HepG2 (cell line): ENCODE measurements at regions not wholly inside any gene's neighbourhood (a gene's known extent, or its start where the extent isn't known, plus 50 kb on each side); places are given as distances from the start of the nearest gene placed in this dataset.

Source experiments
- ELF1 ChIP-seq: sonication (generic); formaldehyde crosslinking; IDR thresholded peaks from 2 replicates; pipeline ENCODE4 v1.4.0; 2020; ENCODE audit warnings: missing genetic modification reagents
- ELF3 ChIP-seq: IDR thresholded peaks from 2 replicates; pipeline ENCODE4 v1.6.1; 2016; ENCODE audit warnings: missing genetic modification reagents, missing compliant biosample characterization
- FOXP1 ChIP-seq, 2 experiments: fragments of 450-650 bp in 1 of 2; IDR thresholded peaks; 2 replicates each; pipeline ENCODE4 v1.6.1; 2017 to 2018; ENCODE audit warnings: antibody characterized with exemption in 1 of 2
- HIVEP1 ChIP-seq: sonication (generic); formaldehyde crosslinking; IDR thresholded peaks from 2 replicates; pipeline ENCODE4 v1.4.0; 2020; ENCODE audit warnings: mild to moderate bottlenecking, missing genetic modification reagents
- RCOR2 ChIP-seq: IDR thresholded peaks from 2 replicates; pipeline ENCODE4 v1.6.1; 2016; ENCODE audit warnings: missing biosample characterization, missing genetic modification reagents
- SALL1 ChIP-seq: sonication (generic); formaldehyde crosslinking; IDR thresholded peaks from 2 replicates; pipeline ENCODE4 v1.8.0; 2022; ENCODE audit warnings: mild to moderate bottlenecking, missing genetic modification reagents
- TFAP4 ChIP-seq: sonication (generic); IDR thresholded peaks from 2 replicates; pipeline ENCODE4 v1.6.1; 2016; ENCODE audit warnings: low read depth, borderline replicate concordance
- YEATS2 ChIP-seq: sonication (generic); formaldehyde crosslinking; IDR thresholded peaks from 2 replicates; pipeline ENCODE4 v1.4.0; 2020; ENCODE audit warnings: missing genetic modification reagents, borderline replicate concordance
- ZMYM2 ChIP-seq: sonication (generic); formaldehyde crosslinking; IDR thresholded peaks from 2 replicates; pipeline ENCODE4 v1.8.0; 2022; ENCODE audit warnings: mild to moderate bottlenecking, missing genetic modification reagents
- ZNF180 ChIP-seq: sonication (generic); formaldehyde crosslinking; IDR thresholded peaks from 2 replicates; pipeline ENCODE4 v1.4.0; 2020; ENCODE audit warnings: low read depth, missing genetic modification reagents, borderline replicate concordance
- ZNF280D ChIP-seq: sonication (generic); formaldehyde crosslinking; IDR thresholded peaks from 2 replicates; pipeline ENCODE4 v1.5.1; 2020; ENCODE audit warnings: mild to moderate bottlenecking, missing genetic modification reagents
- ZNF317 ChIP-seq: sonication (generic); formaldehyde crosslinking; IDR thresholded peaks from 2 replicates; pipeline ENCODE4 v1.5.0; 2020; ENCODE audit warnings: mild to moderate bottlenecking, missing genetic modification reagents
- ZNF326 ChIP-seq: sonication (generic); formaldehyde crosslinking; IDR thresholded peaks from 2 replicates; pipeline ENCODE4 v1.4.0; 2020; ENCODE audit warnings: missing genetic modification reagents, borderline replicate concordance
- ZNF556 ChIP-seq: sonication (generic); formaldehyde crosslinking; IDR thresholded peaks from 2 replicates; pipeline ENCODE4 v1.4.0; 2020; ENCODE audit warnings: mild to moderate bottlenecking, missing genetic modification reagents, borderline replicate concordance
- ZNF850 ChIP-seq: sonication (generic); formaldehyde crosslinking; conservative IDR thresholded peaks from 2 replicates; pipeline ENCODE4 v1.9.0; 2021; ENCODE audit warnings: mild to moderate bottlenecking, missing genetic modification reagents
- ZSCAN29 ChIP-seq: sonication (generic); formaldehyde crosslinking; conservative IDR thresholded peaks from 2 replicates; pipeline ENCODE4 v1.4.0; 2020; ENCODE audit warnings: mild to moderate bottlenecking, missing genetic modification reagents
- ZSCAN31 ChIP-seq: sonication (generic); formaldehyde crosslinking; IDR thresholded peaks from 2 replicates; pipeline ENCODE4 v1.5.0; 2020; ENCODE audit warnings: low read depth, mild to moderate bottlenecking, missing genetic modification reagents
- TF ChIP-seq, protein P1 (sequence below): sonication (generic); formaldehyde crosslinking; IDR thresholded peaks from 2 replicates; pipeline ENCODE4 v1.4.0; 2020; ENCODE audit warnings: missing genetic modification reagents
- TF ChIP-seq, protein P2 (sequence below): IDR thresholded peaks from 2 replicates; pipeline ENCODE4 v1.6.1; 2016; ENCODE audit warnings: missing compliant biosample characterization, missing genetic modification reagents, borderline replicate concordance
- TF ChIP-seq, protein P3 (sequence below): sonication (generic); formaldehyde crosslinking; IDR thresholded peaks from 2 replicates; pipeline ENCODE4 v1.8.0; 2022; ENCODE audit warnings: mild to moderate bottlenecking, missing genetic modification reagents, moderate library complexity

GRCh38 chr13:106683179-106683578, 115.2 kb upstream of the ARGLU1 start (continued):
- TF ChIP-seq, protein P1, sequence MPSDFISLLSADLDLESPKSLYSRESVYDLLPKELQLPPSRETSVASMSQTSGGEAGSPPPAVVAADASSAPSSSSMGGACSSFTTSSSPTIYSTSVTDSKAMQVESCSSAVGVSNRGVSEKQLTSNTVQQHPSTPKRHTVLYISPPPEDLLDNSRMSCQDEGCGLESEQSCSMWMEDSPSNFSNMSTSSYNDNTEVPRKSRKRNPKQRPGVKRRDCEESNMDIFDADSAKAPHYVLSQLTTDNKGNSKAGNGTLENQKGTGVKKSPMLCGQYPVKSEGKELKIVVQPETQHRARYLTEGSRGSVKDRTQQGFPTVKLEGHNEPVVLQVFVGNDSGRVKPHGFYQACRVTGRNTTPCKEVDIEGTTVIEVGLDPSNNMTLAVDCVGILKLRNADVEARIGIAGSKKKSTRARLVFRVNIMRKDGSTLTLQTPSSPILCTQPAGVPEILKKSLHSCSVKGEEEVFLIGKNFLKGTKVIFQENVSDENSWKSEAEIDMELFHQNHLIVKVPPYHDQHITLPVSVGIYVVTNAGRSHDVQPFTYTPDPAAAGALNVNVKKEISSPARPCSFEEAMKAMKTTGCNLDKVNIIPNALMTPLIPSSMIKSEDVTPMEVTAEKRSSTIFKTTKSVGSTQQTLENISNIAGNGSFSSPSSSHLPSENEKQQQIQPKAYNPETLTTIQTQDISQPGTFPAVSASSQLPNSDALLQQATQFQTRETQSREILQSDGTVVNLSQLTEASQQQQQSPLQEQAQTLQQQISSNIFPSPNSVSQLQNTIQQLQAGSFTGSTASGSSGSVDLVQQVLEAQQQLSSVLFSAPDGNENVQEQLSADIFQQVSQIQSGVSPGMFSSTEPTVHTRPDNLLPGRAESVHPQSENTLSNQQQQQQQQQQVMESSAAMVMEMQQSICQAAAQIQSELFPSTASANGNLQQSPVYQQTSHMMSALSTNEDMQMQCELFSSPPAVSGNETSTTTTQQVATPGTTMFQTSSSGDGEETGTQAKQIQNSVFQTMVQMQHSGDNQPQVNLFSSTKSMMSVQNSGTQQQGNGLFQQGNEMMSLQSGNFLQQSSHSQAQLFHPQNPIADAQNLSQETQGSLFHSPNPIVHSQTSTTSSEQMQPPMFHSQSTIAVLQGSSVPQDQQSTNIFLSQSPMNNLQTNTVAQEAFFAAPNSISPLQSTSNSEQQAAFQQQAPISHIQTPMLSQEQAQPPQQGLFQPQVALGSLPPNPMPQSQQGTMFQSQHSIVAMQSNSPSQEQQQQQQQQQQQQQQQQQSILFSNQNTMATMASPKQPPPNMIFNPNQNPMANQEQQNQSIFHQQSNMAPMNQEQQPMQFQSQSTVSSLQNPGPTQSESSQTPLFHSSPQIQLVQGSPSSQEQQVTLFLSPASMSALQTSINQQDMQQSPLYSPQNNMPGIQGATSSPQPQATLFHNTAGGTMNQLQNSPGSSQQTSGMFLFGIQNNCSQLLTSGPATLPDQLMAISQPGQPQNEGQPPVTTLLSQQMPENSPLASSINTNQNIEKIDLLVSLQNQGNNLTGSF (CRISPR knock-in tag), result no peak
- no peak for TF ChIP-seq ZNF180 (CRISPR knock-in tag)
- no peak for TF ChIP-seq FOXP1 (IDR thresholded peaks at IDR 0.05)
- 0 out of 2 replicates have a peak, but pooled peaks have one; percentile 14 for TF ChIP-seq FOXP1 (CRISPR knock-in tag; IDR thresholded peaks at IDR 0.05)
- TF ChIP-seq, protein P2, sequence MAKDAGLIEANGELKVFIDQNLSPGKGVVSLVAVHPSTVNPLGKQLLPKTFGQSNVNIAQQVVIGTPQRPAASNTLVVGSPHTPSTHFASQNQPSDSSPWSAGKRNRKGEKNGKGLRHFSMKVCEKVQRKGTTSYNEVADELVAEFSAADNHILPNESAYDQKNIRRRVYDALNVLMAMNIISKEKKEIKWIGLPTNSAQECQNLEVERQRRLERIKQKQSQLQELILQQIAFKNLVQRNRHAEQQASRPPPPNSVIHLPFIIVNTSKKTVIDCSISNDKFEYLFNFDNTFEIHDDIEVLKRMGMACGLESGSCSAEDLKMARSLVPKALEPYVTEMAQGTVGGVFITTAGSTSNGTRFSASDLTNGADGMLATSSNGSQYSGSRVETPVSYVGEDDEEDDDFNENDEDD (CRISPR knock-in tag), result peak; percentile 66; the same call in 1 of the 2 replicates
- TF ChIP-seq ZNF280D (CRISPR knock-in tag), result no peak
- TF ChIP-seq, protein P3, sequence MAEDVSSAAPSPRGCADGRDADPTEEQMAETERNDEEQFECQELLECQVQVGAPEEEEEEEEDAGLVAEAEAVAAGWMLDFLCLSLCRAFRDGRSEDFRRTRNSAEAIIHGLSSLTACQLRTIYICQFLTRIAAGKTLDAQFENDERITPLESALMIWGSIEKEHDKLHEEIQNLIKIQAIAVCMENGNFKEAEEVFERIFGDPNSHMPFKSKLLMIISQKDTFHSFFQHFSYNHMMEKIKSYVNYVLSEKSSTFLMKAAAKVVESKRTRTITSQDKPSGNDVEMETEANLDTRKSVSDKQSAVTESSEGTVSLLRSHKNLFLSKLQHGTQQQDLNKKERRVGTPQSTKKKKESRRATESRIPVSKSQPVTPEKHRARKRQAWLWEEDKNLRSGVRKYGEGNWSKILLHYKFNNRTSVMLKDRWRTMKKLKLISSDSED (CRISPR knock-in tag), result no peak
- TF ChIP-seq YEATS2, result no peak
- no peak for TF ChIP-seq ZNF850
- 0 out of 2 replicates have a peak, but pooled peaks have one; percentile 10 for TF ChIP-seq ELF1
- TF ChIP-seq TFAP4, result peak; percentile 54; the same call in 1 of the 2 replicates
- no peak for TF ChIP-seq ZSCAN29 (CRISPR knock-in tag)
- no peak for TF ChIP-seq ZMYM2 (CRISPR knock-in tag)
- no peak for TF ChIP-seq ZSCAN31 (CRISPR knock-in tag)
- no peak for TF ChIP-seq ZNF317
- no peak for TF ChIP-seq HIVEP1 (CRISPR knock-in tag)
- no peak for TF ChIP-seq RCOR2 (CRISPR knock-in tag)
- TF ChIP-seq ZNF556 (CRISPR knock-in tag), result no peak
- peak; percentile 47; the same call in 1 of the 2 replicates for TF ChIP-seq ELF3
- TF ChIP-seq SALL1 (CRISPR knock-in tag), result peak; percentile 25; the same call in 1 of the 2 replicates
- TF ChIP-seq ZNF326 (CRISPR knock-in tag), result no peak
